H1 (cell line): ENCODE measurements at regions not wholly inside any gene's neighbourhood (a gene's known extent, or its start where the extent isn't known, plus 50 kb on each side); places are given as distances from the start of the nearest gene placed in this dataset.

Source experiments
- BCL11A ChIP-seq, 2 experiments: IDR thresholded peaks; one replicate each; pipeline ENCODE4 v1.6.1; 2011; ENCODE audit warnings: low read depth in 2 of 2, low read length in 2 of 2, mild to moderate bottlenecking in 2 of 2
- CHD2 ChIP-seq: IDR thresholded peaks from 2 replicates; pipeline ENCODE4 v1.6.1; 2012; ENCODE audit warnings: low read length, improper control_type of control experiment
- RFX5 ChIP-seq: IDR thresholded peaks from 2 replicates; pipeline ENCODE4 v1.6.1; 2011; ENCODE audit warnings: low read depth, low read length, improper control_type of control experiment, borderline replicate concordance
- TF ChIP-seq, protein P1 (sequence below): fragments of 300-600 bp; sonication (generic); IDR thresholded peaks from 2 replicates; pipeline ENCODE4 v1.7.1; 2012; ENCODE audit warnings: low read length, moderate library complexity, mild to moderate bottlenecking, inconsistent platforms; ENCODE audit not compliant: insufficient replicate concordance

DNA sequence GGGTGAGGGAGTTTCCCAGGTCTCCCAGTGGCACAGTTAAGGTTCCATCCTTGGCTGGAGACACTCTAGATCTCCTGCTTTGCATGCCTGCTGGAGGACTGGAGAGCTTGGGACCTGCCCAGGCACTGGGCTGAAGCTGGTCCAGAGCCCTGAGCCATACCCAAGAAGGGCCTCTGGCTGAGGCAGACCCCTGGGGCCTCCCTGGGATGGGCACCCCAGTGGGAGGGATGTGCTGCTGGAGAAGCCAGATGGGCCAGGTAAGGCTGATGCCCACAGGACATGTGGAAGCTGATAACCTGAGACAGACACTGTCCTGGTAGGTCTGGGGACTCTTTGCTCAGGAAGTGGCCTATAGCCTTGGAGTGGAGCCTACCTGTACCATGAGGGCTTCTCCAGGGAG, 160.7 kb downstream of the TFCP2L1 start (continued):
- TF ChIP-seq, protein P1, sequence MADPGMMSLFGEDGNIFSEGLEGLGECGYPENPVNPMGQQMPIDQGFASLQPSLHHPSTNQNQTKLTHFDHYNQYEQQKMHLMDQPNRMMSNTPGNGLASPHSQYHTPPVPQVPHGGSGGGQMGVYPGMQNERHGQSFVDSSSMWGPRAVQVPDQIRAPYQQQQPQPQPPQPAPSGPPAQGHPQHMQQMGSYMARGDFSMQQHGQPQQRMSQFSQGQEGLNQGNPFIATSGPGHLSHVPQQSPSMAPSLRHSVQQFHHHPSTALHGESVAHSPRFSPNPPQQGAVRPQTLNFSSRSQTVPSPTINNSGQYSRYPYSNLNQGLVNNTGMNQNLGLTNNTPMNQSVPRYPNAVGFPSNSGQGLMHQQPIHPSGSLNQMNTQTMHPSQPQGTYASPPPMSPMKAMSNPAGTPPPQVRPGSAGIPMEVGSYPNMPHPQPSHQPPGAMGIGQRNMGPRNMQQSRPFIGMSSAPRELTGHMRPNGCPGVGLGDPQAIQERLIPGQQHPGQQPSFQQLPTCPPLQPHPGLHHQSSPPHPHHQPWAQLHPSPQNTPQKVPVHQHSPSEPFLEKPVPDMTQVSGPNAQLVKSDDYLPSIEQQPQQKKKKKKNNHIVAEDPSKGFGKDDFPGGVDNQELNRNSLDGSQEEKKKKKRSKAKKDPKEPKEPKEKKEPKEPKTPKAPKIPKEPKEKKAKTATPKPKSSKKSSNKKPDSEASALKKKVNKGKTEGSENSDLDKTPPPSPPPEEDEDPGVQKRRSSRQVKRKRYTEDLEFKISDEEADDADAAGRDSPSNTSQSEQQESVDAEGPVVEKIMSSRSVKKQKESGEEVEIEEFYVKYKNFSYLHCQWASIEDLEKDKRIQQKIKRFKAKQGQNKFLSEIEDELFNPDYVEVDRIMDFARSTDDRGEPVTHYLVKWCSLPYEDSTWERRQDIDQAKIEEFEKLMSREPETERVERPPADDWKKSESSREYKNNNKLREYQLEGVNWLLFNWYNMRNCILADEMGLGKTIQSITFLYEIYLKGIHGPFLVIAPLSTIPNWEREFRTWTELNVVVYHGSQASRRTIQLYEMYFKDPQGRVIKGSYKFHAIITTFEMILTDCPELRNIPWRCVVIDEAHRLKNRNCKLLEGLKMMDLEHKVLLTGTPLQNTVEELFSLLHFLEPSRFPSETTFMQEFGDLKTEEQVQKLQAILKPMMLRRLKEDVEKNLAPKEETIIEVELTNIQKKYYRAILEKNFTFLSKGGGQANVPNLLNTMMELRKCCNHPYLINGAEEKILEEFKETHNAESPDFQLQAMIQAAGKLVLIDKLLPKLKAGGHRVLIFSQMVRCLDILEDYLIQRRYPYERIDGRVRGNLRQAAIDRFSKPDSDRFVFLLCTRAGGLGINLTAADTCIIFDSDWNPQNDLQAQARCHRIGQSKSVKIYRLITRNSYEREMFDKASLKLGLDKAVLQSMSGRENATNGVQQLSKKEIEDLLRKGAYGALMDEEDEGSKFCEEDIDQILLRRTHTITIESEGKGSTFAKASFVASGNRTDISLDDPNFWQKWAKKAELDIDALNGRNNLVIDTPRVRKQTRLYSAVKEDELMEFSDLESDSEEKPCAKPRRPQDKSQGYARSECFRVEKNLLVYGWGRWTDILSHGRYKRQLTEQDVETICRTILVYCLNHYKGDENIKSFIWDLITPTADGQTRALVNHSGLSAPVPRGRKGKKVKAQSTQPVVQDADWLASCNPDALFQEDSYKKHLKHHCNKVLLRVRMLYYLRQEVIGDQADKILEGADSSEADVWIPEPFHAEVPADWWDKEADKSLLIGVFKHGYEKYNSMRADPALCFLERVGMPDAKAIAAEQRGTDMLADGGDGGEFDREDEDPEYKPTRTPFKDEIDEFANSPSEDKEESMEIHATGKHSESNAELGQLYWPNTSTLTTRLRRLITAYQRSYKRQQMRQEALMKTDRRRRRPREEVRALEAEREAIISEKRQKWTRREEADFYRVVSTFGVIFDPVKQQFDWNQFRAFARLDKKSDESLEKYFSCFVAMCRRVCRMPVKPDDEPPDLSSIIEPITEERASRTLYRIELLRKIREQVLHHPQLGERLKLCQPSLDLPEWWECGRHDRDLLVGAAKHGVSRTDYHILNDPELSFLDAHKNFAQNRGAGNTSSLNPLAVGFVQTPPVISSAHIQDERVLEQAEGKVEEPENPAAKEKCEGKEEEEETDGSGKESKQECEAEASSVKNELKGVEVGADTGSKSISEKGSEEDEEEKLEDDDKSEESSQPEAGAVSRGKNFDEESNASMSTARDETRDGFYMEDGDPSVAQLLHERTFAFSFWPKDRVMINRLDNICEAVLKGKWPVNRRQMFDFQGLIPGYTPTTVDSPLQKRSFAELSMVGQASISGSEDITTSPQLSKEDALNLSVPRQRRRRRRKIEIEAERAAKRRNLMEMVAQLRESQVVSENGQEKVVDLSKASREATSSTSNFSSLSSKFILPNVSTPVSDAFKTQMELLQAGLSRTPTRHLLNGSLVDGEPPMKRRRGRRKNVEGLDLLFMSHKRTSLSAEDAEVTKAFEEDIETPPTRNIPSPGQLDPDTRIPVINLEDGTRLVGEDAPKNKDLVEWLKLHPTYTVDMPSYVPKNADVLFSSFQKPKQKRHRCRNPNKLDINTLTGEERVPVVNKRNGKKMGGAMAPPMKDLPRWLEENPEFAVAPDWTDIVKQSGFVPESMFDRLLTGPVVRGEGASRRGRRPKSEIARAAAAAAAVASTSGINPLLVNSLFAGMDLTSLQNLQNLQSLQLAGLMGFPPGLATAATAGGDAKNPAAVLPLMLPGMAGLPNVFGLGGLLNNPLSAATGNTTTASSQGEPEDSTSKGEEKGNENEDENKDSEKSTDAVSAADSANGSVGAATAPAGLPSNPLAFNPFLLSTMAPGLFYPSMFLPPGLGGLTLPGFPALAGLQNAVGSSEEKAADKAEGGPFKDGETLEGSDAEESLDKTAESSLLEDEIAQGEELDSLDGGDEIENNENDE: no peak
- TF ChIP-seq CHD2 (no peak), RFX5 (no peak), BCL11A (IDR thresholded peaks at IDR 0.05; ENCODE audit: low read depth in 2 of 2, low read length in 2 of 2) (no peak)
